H1 (cell line): ENCODE measurements at regions not wholly inside any gene's neighbourhood (a gene's known extent, or its start where the extent isn't known, plus 50 kb on each side); places are given as distances from the start of the nearest gene placed in this dataset.

Source experiments
- CTCF ChIA-PET: fragments of 300-600 bp; sonication (Branson Sonifier 250); formaldehyde crosslinking; loops from one replicate; lab custom pipeline; 2021; ENCODE audit not compliant: partially characterized antibody; lab: Charles Lee
- POLR2A ChIA-PET: fragments of 300-600 bp; sonication (Branson Sonifier 250); formaldehyde crosslinking; loops from one replicate; lab custom pipeline; 2021; ENCODE audit warnings: inconsistent platforms; ENCODE audit not compliant: partially characterized antibody; lab: Charles Lee
- DNase-seq, 2 experiments: peaks; one replicate each; pipeline versions ENCODE4 v3.0.0 to v3.0.0-alpha.2; 2010 to 2022; ENCODE audit warnings: low spot score in 2 of 2, low read depth in 1 of 2, mixed read lengths in 1 of 2
- FAIRE-seq: peaks from 2 replicates; lab custom pipeline; 2011; peaks lifted over from hg19 to GRCh38; lab: Jason Lieb, UNC
- H2AFZ ChIP-seq: 2 replicates; pipeline ENCODE4 v1.8.1; 2012; ENCODE audit warnings: low read length, inconsistent platforms
- H2AK5ac ChIP-seq: 2 replicates; pipeline ENCODE4 v1.6.1; 2013; ENCODE audit warnings: low read depth, low read length
- H2BK120ac ChIP-seq: replicated peaks from 2 replicates; pipeline ENCODE3; 2013; ENCODE audit warnings: low read depth, low read length, inconsistent platforms
- H2BK12ac ChIP-seq: 2 replicates; pipeline ENCODE4 v1.6.1; 2013; ENCODE audit warnings: low read depth, low read length
- H2BK15ac ChIP-seq: 2 replicates; pipeline ENCODE4 v1.6.1; 2013; ENCODE audit warnings: low read length
- H2BK20ac ChIP-seq: 2 replicates; pipeline ENCODE4 v1.6.1; 2013; ENCODE audit warnings: low read length
- H2BK5ac ChIP-seq: 2 replicates; pipeline ENCODE4 v1.6.1; 2013; ENCODE audit warnings: low read depth, low read length
- H3K14ac ChIP-seq: 2 replicates; pipeline ENCODE4 v1.6.1; 2013; ENCODE audit warnings: inconsistent platforms; ENCODE audit not compliant: insufficient read length
- H3K18ac ChIP-seq: 2 replicates; pipeline ENCODE4 v1.6.1; 2013; ENCODE audit warnings: low read length; ENCODE audit errors: extremely low read depth
- H3K23ac ChIP-seq: 2 replicates; pipeline ENCODE4 v1.6.1; 2013; ENCODE audit warnings: inconsistent platforms; ENCODE audit not compliant: insufficient read length
- H3K23me2 ChIP-seq: 2 replicates; pipeline ENCODE4 v1.6.1; 2013; ENCODE audit warnings: low read depth, low read length
- H3K27ac ChIP-seq: 2 replicates; pipeline ENCODE4 v1.6.1; 2011; ENCODE audit warnings: low read depth, low read length, inconsistent platforms
- H3K27me3 ChIP-seq, 4 experiments: replicated peaks in 1 of 4; 1 replicate in 1 of 4; 2 replicates in 3 of 4; pipeline versions ENCODE4 v1.6.1 to v1.8.1; 2011 to 2013; ENCODE audit warnings: low read length in 3 of 4, mild to moderate bottlenecking in 3 of 4, inconsistent platforms in 2 of 4, mixed read lengths in 2 of 4, moderate library complexity in 1 of 4; ENCODE audit not compliant: control insufficient read depth in 3 of 4, insufficient read depth in 3 of 4; ENCODE audit errors: extremely low read depth in 1 of 4
- H3K36me3 ChIP-seq, 4 experiments: 2 replicates each; pipeline versions ENCODE4 v1.6.1 to v1.8.1; 2011 to 2013; ENCODE audit warnings: mild to moderate bottlenecking in 4 of 4, low read length in 3 of 4, moderate library complexity in 2 of 4, control low read depth in 1 of 4, inconsistent platforms in 1 of 4; ENCODE audit not compliant: insufficient read depth in 4 of 4, control insufficient read depth in 2 of 4
- H3K4ac ChIP-seq: replicated peaks from 2 replicates; pipeline ENCODE3; 2013; ENCODE audit warnings: low read length, low read depth, mixed read lengths, inconsistent platforms; ENCODE audit not compliant: insufficient read length
- H3K4me1 ChIP-seq, 4 experiments: replicated peaks in 1 of 4; 1 replicate in 1 of 4; 2 replicates in 3 of 4; pipeline versions ENCODE4 v1.6.1 to v1.8.1; 2011 to 2013; ENCODE audit warnings: low read length in 3 of 4, inconsistent platforms in 2 of 4, mixed read lengths in 1 of 4; ENCODE audit not compliant: insufficient read depth in 4 of 4, control insufficient read depth in 3 of 4
- H3K4me2 ChIP-seq, 2 experiments: 2 replicates each; pipeline versions ENCODE4 v1.6.1 to v1.8.1; 2011 to 2013; ENCODE audit warnings: low read depth in 2 of 2, low read length in 2 of 2, control low read depth in 1 of 2, inconsistent platforms in 1 of 2, mild to moderate bottlenecking in 1 of 2; ENCODE audit not compliant: insufficient read depth in 1 of 2
- H3K4me3 ChIP-seq, 4 experiments: fragments of 200-600, 300-600 bp in 1 of 4; sonication (generic), shearing (Covaris generic), sonication (Bioruptor Twin) in 1 of 4; 2 replicates each; pipeline versions ENCODE4 v1.5.1 to v1.8.1; 2011 to 2016; ENCODE audit warnings: low read length in 4 of 4, low read depth in 3 of 4, control low read depth in 2 of 4, inconsistent platforms in 2 of 4, mild to moderate bottlenecking in 2 of 4, mixed read lengths in 1 of 4, moderate library complexity in 1 of 4; ENCODE audit not compliant: insufficient read depth in 2 of 4; ENCODE audit errors: extremely low read depth in 1 of 4
- H3K56ac ChIP-seq: replicated peaks from 2 replicates; pipeline ENCODE3; 2013; ENCODE audit warnings: low read depth, mild to moderate bottlenecking, mixed read lengths, low read length, inconsistent platforms; ENCODE audit not compliant: insufficient read length
- H3K79me1 ChIP-seq: 2 replicates; pipeline ENCODE4 v1.6.1; 2013; ENCODE audit warnings: low read depth, low read length, control low read depth
- H3K79me2 ChIP-seq, 2 experiments: 2 replicates each; pipeline versions ENCODE4 v1.6.1 to v1.8.1; 2012 to 2013; ENCODE audit warnings: low read length in 2 of 2, mild to moderate bottlenecking in 2 of 2, inconsistent platforms in 1 of 2; ENCODE audit not compliant: insufficient read depth in 2 of 2, control insufficient read depth in 1 of 2
- H3K9ac ChIP-seq, 4 experiments: replicated peaks in 1 of 4; 1 replicate in 1 of 4; 2 replicates in 3 of 4; pipeline versions ENCODE4 v1.6.1 to v1.8.1; 2011 to 2013; ENCODE audit warnings: low read depth in 3 of 4, low read length in 3 of 4, control low read depth in 2 of 4, mild to moderate bottlenecking in 2 of 4, moderate library complexity in 2 of 4, inconsistent platforms in 1 of 4; ENCODE audit errors: extremely low read depth in 1 of 4
- H3K9me3 ChIP-seq, 2 experiments: 2 replicates each; pipeline versions ENCODE4 v1.6.1 to v1.8.1; 2012 to 2013; ENCODE audit warnings: mild to moderate bottlenecking in 2 of 2, moderate library complexity in 2 of 2, control low read depth in 1 of 2, inconsistent platforms in 1 of 2, low read depth in 1 of 2, low read length in 1 of 2, mixed read lengths in 1 of 2; ENCODE audit not compliant: insufficient read depth in 2 of 2
- H4K20me1 ChIP-seq, 2 experiments: replicated peaks in 1 of 2; 2 replicates each; pipeline versions ENCODE3 to v1.8.1; 2011 to 2013; ENCODE audit warnings: inconsistent platforms in 2 of 2, low read length in 2 of 2, mild to moderate bottlenecking in 1 of 2; ENCODE audit not compliant: insufficient read depth in 2 of 2, control insufficient read depth in 1 of 2
- H4K5ac ChIP-seq: 2 replicates; pipeline ENCODE4 v1.6.1; 2013; ENCODE audit warnings: low read length, low read depth, mixed read lengths, inconsistent platforms; ENCODE audit not compliant: insufficient read length
- H4K8ac ChIP-seq: 2 replicates; pipeline ENCODE4 v1.8.0; 2013; ENCODE audit warnings: mild to moderate bottlenecking, moderate library complexity, low read length, inconsistent platforms; ENCODE audit not compliant: insufficient read depth; ENCODE audit errors: extremely low read depth
- H4K91ac ChIP-seq: replicated peaks from 2 replicates; pipeline ENCODE3; 2013; ENCODE audit warnings: low read length, mixed read lengths, inconsistent platforms; ENCODE audit not compliant: insufficient read length
- TAF7 ChIP-seq: optimal IDR thresholded peaks from 2 replicates; pipeline ENCODE3; 2011; ENCODE audit warnings: low read depth, mild to moderate bottlenecking, inconsistent platforms, low read length, moderate library complexity, borderline replicate concordance
- WGBS, 2 experiments: shearing (Covaris generic) in 1 of 2; methylation state at CpG; one replicate each; pipeline versions ENCODE4 v1.1.6 to v1.1.7; 2013 to 2015; ENCODE audit warnings: low lambda C conversion rate in 2 of 2, mixed read lengths in 2 of 2, inconsistent platforms in 1 of 2, low coverage in 1 of 2, missing lambda C conversion rate in 1 of 2; ENCODE audit not compliant: insufficient replicate concordance in 2 of 2, insufficient coverage in 1 of 2, insufficient read length in 1 of 2; ENCODE audit errors: extremely low coverage in 1 of 2, missing lambda C conversion rate in 1 of 2; 5-methylcytosine and 5-hydroxymethylcytosine counted together

DNA sequence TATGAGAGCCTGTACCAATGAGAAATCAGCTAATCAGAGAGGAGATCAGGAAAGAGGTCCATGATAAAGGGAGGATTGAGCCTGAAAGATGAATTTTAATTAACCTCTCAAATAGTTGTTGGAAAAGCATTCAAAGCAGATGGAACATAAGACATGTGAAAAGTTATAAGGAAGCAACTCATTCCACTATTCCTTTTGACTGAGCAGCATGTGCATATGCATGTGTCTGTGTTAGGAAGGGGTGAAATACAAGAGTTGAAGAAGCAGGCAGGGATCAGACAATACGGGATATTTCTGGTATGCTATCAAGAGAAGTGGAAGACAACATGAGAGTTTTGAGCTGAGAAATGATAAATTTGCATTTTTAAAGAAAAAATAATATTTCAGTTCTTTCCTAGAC, 624.8 kb upstream of the PTCHD4 start:
- TF ChIP-seq TAF7, result no peak
- TF ChIP-seq, all 59 proteins: peak for 0
- Histone ChIP-seq H3K27ac (no peak overlapping the region), H3K27me3 (no peaks in the 10 kb centered on the region), H4K8ac (no peak overlapping the region), H2AFZ (no peak overlapping the region), H4K91ac (no peak overlapping the region), H3K18ac (no peak overlapping the region), H4K20me1 (no peaks in the 10 kb centered on the region), H2BK20ac (no peak overlapping the region), H3K56ac (no peak overlapping the region), H3K23me2 (no peaks in the 10 kb centered on the region), H2BK120ac (no peak overlapping the region), H3K4me3 (no peak overlapping the region), H3K79me2 (no peaks in the 10 kb centered on the region), H3K9me3 (no peaks in the 10 kb centered on the region), H3K79me1 (no peaks in the 10 kb centered on the region), H2BK12ac (no peak overlapping the region), H2BK15ac (no peak overlapping the region), H3K4me1 (no peaks in the 10 kb centered on the region), H3K36me3 (no peaks in the 10 kb centered on the region), H3K14ac (no peak overlapping the region), H3K4me2 (no peak overlapping the region), H3K23ac (no peak overlapping the region), H2AK5ac (no peak overlapping the region), H2BK5ac (no peak overlapping the region), H3K4ac (no peak overlapping the region), H3K9ac (no peak overlapping the region), H4K5ac (no peak overlapping the region)
- POLR2A ChIA-PET, result no interaction called here
- CTCF ChIA-PET, result interaction anchor here (0.7 kb wide), 1 partner anchor 249 kb away, joined by 3 read pairs; no protein-coding TSS in a partner anchor
- WGBS, 2 experiments, result 90% methylated on average over 1 of the region's 1 CpG; no CpG with 5 or more reads in 1 of the 2 experiments
- no peak for FAIRE-seq
- no peak for DNase-seq
